ENCODE measurements at regions not wholly inside any gene's neighbourhood (a gene's known extent, or its start where the extent isn't known, plus 50 kb on each side); places are given as distances from the start of the nearest gene placed in this dataset.

GRCh38 chr18:42486271-42486670, 531.2 kb downstream of the PIK3C3 start:
- H3K4me2 ChIP-seq: no peak overlapping the region
- POLR2A ChIA-PET: no interaction called here
- no peaks in the 10 kb centered on the region for H3F3A ChIP-seq (replicated peaks; ENCODE audit: insufficient read depth)
- H3K9me3 ChIP-seq: no peaks in the 10 kb centered on the region
- no peak overlapping the region for H3K4me3 ChIP-seq (ENCODE audit: low read depth in 2 of 2, low read length in 1 of 2)
- CTCF ChIA-PET: no interaction called here
- H3K9me2 ChIP-seq: no peaks in the 10 kb centered on the region
- H3K27me3 ChIP-seq (ENCODE audit: insufficient read depth): no peaks in the 10 kb centered on the region
- no peaks in the 10 kb centered on the region for H3K4me1 ChIP-seq (ENCODE audit: control insufficient read depth in 1 of 2, insufficient read depth in 2 of 2, low read depth in 1 of 2, low read length in 1 of 2)
- no peaks in the 10 kb centered on the region for H3K36me3 ChIP-seq (replicated peaks in 1 of 2; ENCODE audit: control insufficient read depth in 1 of 2, insufficient read depth in 2 of 2, low read length in 1 of 2)
- TF ChIP-seq ZBTB33 (IDR thresholded peaks at IDR 0.05; ENCODE audit: borderline replicate concordance, low read depth) (no peak), GATA2 (CRISPR knock-in tag; IDR thresholded peaks at IDR 0.05) (no peak), RAD21 (IDR thresholded peaks at IDR 0.05; ENCODE audit: low read length) (no peak), CTCF (IDR thresholded peaks at IDR 0.05) (no peak), REST (IDR thresholded peaks at IDR 0.05; ENCODE audit: low read depth, low read length) (no peak), USF2 (IDR thresholded peaks at IDR 0.05; ENCODE audit: borderline replicate concordance, low read depth, low read length) (no peak), GABPA (IDR thresholded peaks at IDR 0.05; ENCODE audit: low read depth) (no peak), PBX3 (IDR thresholded peaks at IDR 0.05) (no peak), FOSL2 (IDR thresholded peaks at IDR 0.05; ENCODE audit: borderline replicate concordance, low read depth) (no peak), SMC3 (IDR thresholded peaks at IDR 0.05; ENCODE audit: low read depth, low read length) (no peak), RXRA (IDR thresholded peaks at IDR 0.05; ENCODE audit: borderline replicate concordance, low read depth) (no peak), EZH2phosphoT487 (IDR thresholded peaks at IDR 0.05; ENCODE audit: borderline replicate concordance, low read depth) (no peak), SIN3A (IDR thresholded peaks at IDR 0.05; ENCODE audit: borderline replicate concordance, low read depth, low read length) (no peak), MXI1 (IDR thresholded peaks at IDR 0.05; ENCODE audit: low read depth, low read length) (no peak), USF1 (IDR thresholded peaks at IDR 0.05; ENCODE audit: borderline replicate concordance, low read depth) (no peak), YY1 (IDR thresholded peaks at IDR 0.05; ENCODE audit: low read depth) (no peak), RCOR1 (IDR thresholded peaks at IDR 0.05; ENCODE audit: low read length) (no peak)
- H3K79me2 ChIP-seq (ENCODE audit: insufficient read depth): no peaks in the 10 kb centered on the region
- WGBS (ENCODE audit: low lambda C conversion rate): 5% methylated on average over 2 of the region's 2 CpGs
- H3K27ac ChIP-seq (ENCODE audit: low read depth in 2 of 2, low read length in 1 of 2): no peak overlapping the region
- no peak overlapping the region for H3K9ac ChIP-seq
- DNase-seq: no peak
- H4K20me1 ChIP-seq (ENCODE audit: insufficient read depth): no peaks in the 10 kb centered on the region
- H2AFZ ChIP-seq (ENCODE audit: low read depth): no peak overlapping the region
